B cell (primary cell): ENCODE measurements at regions not wholly inside any gene's neighbourhood (a gene's known extent, or its start where the extent isn't known, plus 50 kb on each side); places are given as distances from the start of the nearest gene placed in this dataset.

Experiments
- ATAC-seq: fragments of 200-7000 bp; cut with Tn5 transposase; one replicate; pipeline ENCODE4 v1.10.0; 2021; ENCODE audit warnings: low read depth, mild to moderate bottlenecking, moderate number of reproducible peaks, moderate library complexity
- CTCF ChIA-PET: fragments of 350-600 bp; sonication (Branson Sonifier 250); formaldehyde crosslinking; loops from one replicate; lab custom pipeline; 2021; ENCODE audit warnings: antibody characterized with exemption, inconsistent platforms; lab: Charles Lee
- POLR2A ChIA-PET: fragments of 350-600 bp; sonication (Branson Sonifier 250); formaldehyde crosslinking; loops from one replicate; lab custom pipeline; 2021; ENCODE audit warnings: antibody characterized with exemption; lab: Charles Lee
- DNase-seq: peaks from one replicate; pipeline ENCODE4 v3.0.0; 2013
- H2AFZ ChIP-seq: 2 replicates; pipeline ENCODE4 v1.6.1; 2012; ENCODE audit warnings: mild to moderate bottlenecking, low read depth, low read length; ENCODE audit not compliant: insufficient read depth, poor library complexity, severe bottlenecking
- H3K27ac ChIP-seq, 2 donors: 1 replicate in 1 of 2; 2 replicates in 1 of 2; pipeline ENCODE4 v1.5.1; 2012 to 2013; ENCODE audit warnings: low read length in 2 of 2, mild to moderate bottlenecking in 2 of 2, moderate library complexity in 1 of 2
- H3K27me3 ChIP-seq, 4 experiments: fragments of 200-600 bp in 1 of 4; sonication (generic) in 1 of 4; replicated peaks in 1 of 4; 1 replicate in 2 of 4; 2 replicates in 2 of 4; pipeline versions ENCODE4 v1.6.1 to v1.7.0; 2013 to 2016; ENCODE audit warnings: low read length in 3 of 4, mild to moderate bottlenecking in 2 of 4, mixed read lengths in 1 of 4, moderate library complexity in 1 of 4; ENCODE audit not compliant: insufficient read depth in 4 of 4, control insufficient read depth in 3 of 4; ENCODE audit errors: control extremely low read depth in 1 of 4
- H3K36me3 ChIP-seq, 2 experiments: replicated peaks in 1 of 2; 1 replicate in 1 of 2; 2 replicates in 1 of 2; pipeline versions ENCODE4 v1.6.1 to v1.7.1; 2013; ENCODE audit warnings: low read length in 1 of 2; ENCODE audit not compliant: insufficient read depth in 2 of 2, control insufficient read depth in 1 of 2; ENCODE audit errors: control extremely low read depth in 1 of 2, extremely low read depth in 1 of 2
- H3K4me1 ChIP-seq, 2 donors: fragments of 200-600 bp in 1 of 2; sonication (generic) in 1 of 2; 1 replicate in 1 of 2; 2 replicates in 1 of 2; pipeline versions ENCODE4 v1.5.1 to v1.6.1; 2013 to 2017; ENCODE audit warnings: low read length in 2 of 2; ENCODE audit not compliant: control insufficient read depth in 2 of 2, insufficient read depth in 2 of 2
- H3K4me2 ChIP-seq: replicated peaks from 2 replicates; pipeline ENCODE3; 2012; ENCODE audit warnings: mild to moderate bottlenecking, low read depth, low read length; ENCODE audit not compliant: poor library complexity, severe bottlenecking
- H3K4me3 ChIP-seq, 5 experiments: fragments of 200-600 bp in 1 of 5; sonication (generic) in 1 of 5; 1 replicate in 3 of 5; 2 replicates in 2 of 5; pipeline versions ENCODE4 v1.5.1 to v1.7.0; 2011 to 2016; ENCODE audit warnings: low read length in 4 of 5, mild to moderate bottlenecking in 4 of 5, low read depth in 2 of 5, control low read depth in 1 of 5, moderate library complexity in 1 of 5; ENCODE audit not compliant: insufficient read depth in 1 of 5; ENCODE audit errors: control extremely low read depth in 1 of 5, extremely low read depth in 1 of 5
- H3K79me2 ChIP-seq: fragments of 200-600 bp; sonication (generic); one replicate; pipeline ENCODE4 v1.6.0; 2016; ENCODE audit warnings: low read length; ENCODE audit not compliant: control insufficient read depth, insufficient read depth
- H3K9ac ChIP-seq: fragments of 200-600 bp; sonication (generic); 2 replicates; pipeline ENCODE4 v1.6.1; 2017; ENCODE audit warnings: mild to moderate bottlenecking, low read length, moderate library complexity
- H3K9me3 ChIP-seq, 3 donors: one replicate each; pipeline versions ENCODE4 v1.6.1 to v1.7.1; 2013; ENCODE audit warnings: low read length in 2 of 3; ENCODE audit not compliant: control insufficient read depth in 2 of 3, insufficient read depth in 1 of 3; ENCODE audit errors: control extremely low read depth in 1 of 3
- H4K20me1 ChIP-seq: 2 replicates; pipeline ENCODE4 v1.6.0; 2012; ENCODE audit warnings: mild to moderate bottlenecking, low read length; ENCODE audit not compliant: insufficient read depth, control insufficient read depth, poor library complexity, severe bottlenecking
- H3K27ac Mint-ChIP-seq: one replicate; pipeline ENCODE4 v1.8.0; 2021; ENCODE audit warnings: mixed read lengths
- H3K27me3 Mint-ChIP-seq: one replicate; pipeline ENCODE4 v1.8.0; 2021; ENCODE audit warnings: mixed read lengths
- H3K4me1 Mint-ChIP-seq: one replicate; pipeline ENCODE4 v1.8.0; 2021; ENCODE audit warnings: mixed read lengths
- H3K4me3 Mint-ChIP-seq: one replicate; pipeline ENCODE4 v1.8.0; 2021; ENCODE audit warnings: mixed read lengths
- H3K9me3 Mint-ChIP-seq: one replicate; pipeline ENCODE4 v1.8.0; 2022; ENCODE audit warnings: mixed read lengths; ENCODE audit not compliant: insufficient read depth
- EZH2 ChIP-seq: IDR thresholded peaks from 2 replicates; pipeline ENCODE4 v1.6.1; 2012; ENCODE audit warnings: borderline replicate concordance, low read depth, mild to moderate bottlenecking, moderate library complexity, low read length; ENCODE audit not compliant: insufficient read depth, poor library complexity, severe bottlenecking
- WGBS: methylation state at CpG from one replicate; pipeline ENCODE4 v1.1.5; 2013; ENCODE audit warnings: missing lambda C conversion rate; ENCODE audit not compliant: insufficient coverage; 5-methylcytosine and 5-hydroxymethylcytosine counted together
- intact Hi-C: fragments of 100-400 bp; cut with micrococcal nuclease; formaldehyde crosslinking; loops from one replicate; pipeline ENCODE4 v1.10.0; 2022
- TF ChIP-seq, protein P1 (sequence below): fragments of 200-600 bp; IDR thresholded peaks from one replicate; pipeline ENCODE4 v1.8.0; 2022; ENCODE audit warnings: antibody characterized with exemption, mild to moderate bottlenecking

GRCh38 chr4:17356926-17357325 lies 155.0 kb downstream of the QDPR start:
- Histone ChIP-seq H3K9me3 (no peaks in the 10 kb centered on the region), H3K27me3 (peaks cover 0 to 4% (median 0%) of the 10 kb centered on the region in 4 experiments), H3K4me2 (no peak overlapping the region), H2AFZ (no peak overlapping the region), H4K20me1 (no peaks in the 10 kb centered on the region), H3K4me1 (no peaks in the 10 kb centered on the region), H3K27ac (no peak overlapping the region), H3K36me3 (no peaks in the 10 kb centered on the region), H3K79me2 (no peaks in the 10 kb centered on the region), H3K9ac (no peak overlapping the region), H3K4me3 (no peak overlapping the region)
- Mint-ChIP-seq H3K4me1 (no peaks in the 10 kb centered on the region), H3K27ac (no peak overlapping the region), H3K9me3 (peaks cover 6% of the 10 kb centered on the region), H3K4me3 (no peak overlapping the region), H3K27me3 (peaks cover 5% of the 10 kb centered on the region)
- CTCF ChIA-PET = no interaction called here
- ATAC-seq = no peak
- DNase-seq = no peak
- 63% methylated on average over 1 of the region's 3 CpGs for WGBS
- TF ChIP-seq, protein P1, sequence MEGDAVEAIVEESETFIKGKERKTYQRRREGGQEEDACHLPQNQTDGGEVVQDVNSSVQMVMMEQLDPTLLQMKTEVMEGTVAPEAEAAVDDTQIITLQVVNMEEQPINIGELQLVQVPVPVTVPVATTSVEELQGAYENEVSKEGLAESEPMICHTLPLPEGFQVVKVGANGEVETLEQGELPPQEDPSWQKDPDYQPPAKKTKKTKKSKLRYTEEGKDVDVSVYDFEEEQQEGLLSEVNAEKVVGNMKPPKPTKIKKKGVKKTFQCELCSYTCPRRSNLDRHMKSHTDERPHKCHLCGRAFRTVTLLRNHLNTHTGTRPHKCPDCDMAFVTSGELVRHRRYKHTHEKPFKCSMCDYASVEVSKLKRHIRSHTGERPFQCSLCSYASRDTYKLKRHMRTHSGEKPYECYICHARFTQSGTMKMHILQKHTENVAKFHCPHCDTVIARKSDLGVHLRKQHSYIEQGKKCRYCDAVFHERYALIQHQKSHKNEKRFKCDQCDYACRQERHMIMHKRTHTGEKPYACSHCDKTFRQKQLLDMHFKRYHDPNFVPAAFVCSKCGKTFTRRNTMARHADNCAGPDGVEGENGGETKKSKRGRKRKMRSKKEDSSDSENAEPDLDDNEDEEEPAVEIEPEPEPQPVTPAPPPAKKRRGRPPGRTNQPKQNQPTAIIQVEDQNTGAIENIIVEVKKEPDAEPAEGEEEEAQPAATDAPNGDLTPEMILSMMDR = no peak
- no peak for TF ChIP-seq EZH2
- intact Hi-C loops = no loop called here
- POLR2A ChIA-PET = no interaction called here

DNA sequence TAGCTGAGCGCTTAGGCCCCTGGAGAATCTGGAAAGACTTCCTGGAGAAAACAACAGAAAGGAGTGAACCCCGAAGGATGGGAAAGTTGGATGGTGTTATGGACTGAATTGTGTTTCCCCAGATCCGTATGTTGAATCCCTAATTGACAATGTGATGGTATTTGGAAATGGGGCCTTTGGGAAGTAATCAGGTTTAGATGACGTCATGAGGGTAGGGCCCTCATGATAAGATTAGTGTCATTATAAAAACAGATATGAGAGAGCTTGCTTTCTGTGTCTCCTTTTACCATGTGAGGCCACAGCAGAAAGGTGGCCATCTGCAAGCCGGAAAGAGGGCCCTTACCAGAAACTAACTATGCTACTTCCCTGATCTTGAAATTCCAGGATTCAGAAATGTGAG lies 159.5 kb downstream of the QDPR start:
- CTCF ChIA-PET = no interaction called here

More for the DNA sequence above, 159.5 kb downstream of the QDPR start:
- Histone ChIP-seq H3K36me3 (no peaks in the 10 kb centered on the region), H3K4me3 (no peak overlapping the region), H3K27ac (no peak overlapping the region), H3K27me3 (no peaks in the 10 kb centered on the region), H2AFZ (no peak overlapping the region), H3K4me1 (no peaks in the 10 kb centered on the region), H3K4me2 (no peak overlapping the region), H3K9me3 (no peaks in the 10 kb centered on the region), H4K20me1 (no peaks in the 10 kb centered on the region), H3K79me2 (no peaks in the 10 kb centered on the region), H3K9ac (no peak overlapping the region)
- POLR2A ChIA-PET = no interaction called here
- no peak overlapping the region for H3K27ac Mint-ChIP-seq
- TF ChIP-seq, protein P1 = no peak
- TF ChIP-seq EZH2 = no peak
- peaks cover 5% of the 10 kb centered on the region for H3K27me3 Mint-ChIP-seq
- no peak for DNase-seq
- intact Hi-C loops = no loop called here
- peaks cover 6% of the 10 kb centered on the region for H3K9me3 Mint-ChIP-seq
- WGBS = 96% methylated on average over 3 of the region's 5 CpGs
- H3K4me1 Mint-ChIP-seq = no peaks in the 10 kb centered on the region
- no peak overlapping the region for H3K4me3 Mint-ChIP-seq
- ATAC-seq = no peak
